ENCODE measurements at regions not wholly inside any gene's neighbourhood (a gene's known extent, or its start where the extent isn't known, plus 50 kb on each side); places are given as distances from the start of the nearest gene placed in this dataset.
"Not testable (repeated sequence)": the region's sequence is repeated elsewhere in the genome, so short reads cannot be mapped to it uniquely, and the experiment has no call there.

DNA sequence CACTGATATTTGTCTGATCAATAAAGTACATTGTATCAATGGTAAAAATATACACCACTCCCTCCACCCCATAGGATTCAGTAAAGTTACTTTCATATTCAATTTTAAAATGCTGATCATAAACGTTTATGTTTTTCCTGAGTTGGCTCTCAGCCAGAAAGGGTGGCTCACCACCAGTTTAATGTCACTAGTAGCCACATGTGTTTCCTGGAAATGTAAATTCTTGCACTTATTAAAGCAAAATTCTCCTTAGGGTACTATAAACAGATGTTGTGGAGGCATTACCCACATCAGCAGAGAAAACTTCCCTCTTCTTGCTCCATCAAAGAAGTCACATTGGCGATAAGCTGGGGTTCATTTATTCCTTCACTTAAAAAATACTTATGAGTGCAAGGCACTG, 210.3 kb downstream of the SREK1 start:
- FAIRE-seq, result no peak

DNA sequence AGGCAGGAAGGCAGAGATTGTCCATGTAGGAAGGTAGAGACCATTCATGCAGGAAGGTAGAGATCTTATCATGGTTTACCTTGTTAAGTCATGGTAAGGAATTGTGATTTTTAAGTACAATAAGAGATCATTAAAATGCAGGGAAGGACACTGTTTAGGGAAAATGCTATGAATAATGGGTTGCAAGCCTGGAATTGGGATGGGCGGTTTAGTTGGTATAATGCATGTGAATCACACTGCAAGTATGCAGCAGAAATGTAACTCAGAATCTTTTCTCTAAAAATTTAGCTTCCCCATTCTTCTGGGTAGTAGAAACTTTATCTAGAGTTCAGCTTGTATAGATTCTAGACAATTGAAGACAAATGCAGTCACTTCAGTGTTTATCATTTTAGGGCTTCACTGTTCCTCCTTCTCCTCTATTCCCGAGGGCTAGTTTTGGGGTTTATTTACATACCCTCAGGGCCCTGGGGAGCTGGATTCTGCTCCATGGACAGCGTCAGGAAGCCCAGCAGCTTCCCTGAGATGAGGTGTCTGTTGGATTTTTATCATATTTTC, 212.0 kb downstream of the SREK1 start:
- FAIRE-seq, result no peak

- no peak for FAIRE-seq
These were observed 214.6 kb downstream of the SREK1 start for GRCh38 chr5:66358741-66359140.

DNA sequence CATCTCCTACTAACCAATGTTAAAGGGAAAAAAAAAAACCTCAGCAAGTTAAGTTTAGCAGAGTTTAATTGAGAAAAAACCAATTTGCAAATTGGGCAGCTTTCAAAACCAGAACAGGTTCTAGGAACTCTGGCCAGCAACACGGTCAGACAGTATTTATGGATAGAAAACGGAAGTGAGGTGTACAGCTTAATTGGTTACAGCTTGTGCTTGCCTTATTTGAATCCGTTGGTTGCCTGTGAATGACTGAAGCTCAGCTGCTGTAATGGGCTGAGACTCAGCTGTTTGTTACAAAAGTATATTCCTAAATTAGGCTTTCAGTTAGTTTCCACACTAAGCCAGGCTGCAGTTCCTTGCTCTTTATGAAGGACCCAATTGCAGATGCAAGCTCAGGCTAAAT, 217.0 kb downstream of the SREK1 start:
- no peak for FAIRE-seq

GRCh38 chr5:66362046-66362445, 217.9 kb downstream of the SREK1 start:
- no peak for FAIRE-seq

DNA sequence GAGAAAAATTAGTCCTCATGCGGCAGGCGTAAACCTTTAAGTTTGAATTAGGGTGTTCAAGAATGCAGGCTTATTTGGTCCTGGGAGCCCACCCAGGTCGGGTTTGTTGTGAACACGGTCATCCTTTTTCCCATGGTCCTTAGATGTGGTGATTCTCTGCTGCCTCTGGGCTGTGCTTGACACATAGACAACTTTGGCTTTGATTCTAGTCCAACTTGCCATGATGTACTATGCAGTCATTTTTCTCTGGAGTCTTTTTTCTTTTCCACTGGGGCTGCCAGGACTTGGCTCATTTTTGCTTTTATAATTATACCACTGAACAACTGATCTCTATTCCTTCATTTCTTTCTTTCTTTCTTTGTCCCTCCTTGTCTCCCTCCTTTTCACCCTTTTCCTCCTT, 218.6 kb downstream of the SREK1 start:
- no peak for FAIRE-seq

DNA sequence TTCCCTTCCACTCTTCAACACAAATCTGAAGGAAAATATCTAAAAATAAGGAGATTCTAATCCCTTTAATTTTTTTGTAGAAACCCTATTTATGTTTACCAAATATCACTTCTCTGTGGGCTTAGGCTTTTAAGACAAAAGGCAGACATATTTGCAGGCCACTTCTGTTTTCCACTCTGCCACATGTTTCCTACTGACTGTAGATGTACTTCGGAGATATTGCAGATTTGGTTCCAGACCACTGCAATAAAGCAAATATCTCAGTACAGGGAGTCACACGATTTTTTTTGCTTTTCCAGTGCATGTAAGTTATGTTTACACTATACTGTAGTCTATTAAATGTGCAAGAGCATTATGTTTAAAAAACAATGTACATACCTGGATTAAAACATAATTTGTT, 219.0 kb downstream of the SREK1 start:
- FAIRE-seq, result no peak

- no peak for FAIRE-seq
These were observed 220.1 kb downstream of the SREK1 start for GRCh38 chr5:66364186-66364585.

DNA sequence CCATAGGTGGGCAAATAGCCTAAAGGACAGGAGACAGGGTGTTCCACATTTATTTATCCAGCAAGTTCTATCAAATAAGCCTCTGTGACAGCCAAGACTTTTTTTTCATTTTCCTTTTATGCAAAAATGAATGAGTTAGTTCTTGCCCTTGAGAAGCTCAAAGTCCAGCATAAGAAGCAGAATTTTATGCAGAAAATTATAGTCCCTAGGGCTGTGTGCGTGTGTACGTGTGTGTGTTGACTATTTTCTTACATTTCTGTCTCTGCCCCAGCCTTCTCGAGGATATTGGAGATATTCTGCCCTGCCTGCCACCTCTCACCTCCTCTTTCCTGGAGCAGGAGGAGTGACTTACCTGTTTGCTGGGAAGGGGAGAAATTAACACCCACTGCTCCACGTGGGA, 221.9 kb downstream of the SREK1 start:
- no peak for FAIRE-seq

GRCh38 chr5:66367814-66368541, 223.9 kb downstream of the SREK1 start:
- no peak for FAIRE-seq

- FAIRE-seq, result no peak
These were observed 224.7 kb downstream of the SREK1 start for GRCh38 chr5:66368811-66369210.

- no peak for FAIRE-seq
These were observed 218.4 kb upstream of the MAST4 start for GRCh38 chr5:66377747-66378146.

DNA sequence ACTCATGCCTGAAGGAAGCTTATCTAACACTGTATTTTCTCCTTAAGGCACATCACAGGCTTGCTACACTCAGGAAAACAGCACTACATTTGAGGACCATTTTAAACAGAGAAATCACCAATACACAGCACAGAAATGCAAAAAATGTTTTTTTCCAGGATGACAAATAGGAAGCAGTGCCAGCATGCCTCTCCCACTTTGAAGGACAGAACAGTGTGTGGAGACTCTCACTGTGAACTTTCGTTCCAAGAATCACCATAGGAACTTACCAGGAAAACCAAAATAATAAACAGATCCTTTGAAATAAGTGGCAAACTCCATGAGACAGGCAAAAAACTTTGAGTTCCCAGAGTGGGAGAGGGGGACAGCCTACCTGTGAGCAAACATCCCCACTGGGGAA, 217.8 kb upstream of the MAST4 start:
- FAIRE-seq, result no peak

GRCh38 chr5:66382152-66382551, 214.0 kb upstream of the MAST4 start:
- FAIRE-seq, result no peak

DNA sequence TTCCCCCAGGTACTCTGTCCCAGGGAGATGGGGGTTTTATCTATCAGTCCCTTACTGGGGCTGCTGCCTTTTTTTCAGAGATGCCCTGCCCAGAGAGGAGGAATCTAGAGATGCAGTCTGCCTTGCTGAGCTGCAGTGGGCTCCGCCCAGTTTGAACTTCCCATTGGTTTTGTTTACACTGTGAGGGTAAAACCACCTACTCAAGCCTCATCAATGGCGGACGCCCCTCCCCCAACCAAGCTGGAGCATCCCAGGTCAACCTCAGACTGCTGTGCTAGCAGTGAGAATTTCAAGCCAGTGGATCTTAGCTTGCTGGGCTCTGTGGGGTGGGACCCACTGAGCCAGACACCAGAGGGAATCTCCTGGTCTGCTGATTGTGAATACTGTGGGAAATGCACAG, 191.0 kb upstream of the MAST4 start:
- not testable (repeated sequence) for FAIRE-seq

- no peak for FAIRE-seq
These were observed 189.3 kb upstream of the MAST4 start for GRCh38 chr5:66406761-66407336.

DNA sequence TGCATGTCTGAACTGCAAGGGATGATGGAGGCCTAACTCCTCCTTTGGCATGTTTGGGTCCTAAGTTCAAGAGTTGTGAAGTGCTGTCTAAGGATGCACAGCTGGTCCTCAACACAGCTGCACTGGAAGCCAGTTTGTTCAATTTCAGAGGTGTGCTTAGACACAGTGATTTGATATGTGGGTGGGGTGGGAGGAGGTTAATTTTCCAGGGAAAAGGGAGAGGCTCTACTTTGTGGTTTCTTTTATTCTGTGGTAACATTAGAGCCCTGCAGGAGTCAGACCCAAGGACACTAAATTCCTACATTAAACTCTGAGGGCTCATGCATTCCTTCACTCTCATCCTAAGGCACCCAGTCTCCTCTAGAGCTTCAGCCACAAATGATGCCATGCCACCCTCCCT, 188.4 kb upstream of the MAST4 start:
- no peak for FAIRE-seq

GRCh38 chr5:66408576-66408975, 187.6 kb upstream of the MAST4 start:
- no peak for FAIRE-seq

- no peak for FAIRE-seq
These were observed 186.1 kb upstream of the MAST4 start for GRCh38 chr5:66410122-66410521.

DNA sequence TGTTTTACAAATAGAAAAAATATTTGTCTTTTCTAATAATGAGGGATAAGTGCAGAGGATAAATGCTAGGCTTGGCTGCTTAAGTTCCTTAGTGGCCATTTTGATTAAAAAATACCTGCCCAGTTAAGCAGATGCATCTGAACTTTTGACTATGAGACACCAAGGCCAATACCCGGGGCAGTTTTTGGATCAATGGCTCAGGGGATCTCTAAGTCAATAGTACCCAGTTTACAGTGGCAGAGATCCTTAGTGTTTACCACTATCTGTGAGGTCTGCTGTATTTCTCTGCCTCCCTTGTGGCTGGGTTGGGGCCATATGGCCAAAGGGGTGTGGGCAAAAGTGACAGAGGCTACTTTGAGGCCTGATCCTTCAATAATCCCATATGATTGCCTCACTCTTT, 184.5 kb upstream of the MAST4 start:
- FAIRE-seq, result no peak

- no peak for FAIRE-seq
These were observed 182.3 kb upstream of the MAST4 start for GRCh38 chr5:66413931-66414330.

DNA sequence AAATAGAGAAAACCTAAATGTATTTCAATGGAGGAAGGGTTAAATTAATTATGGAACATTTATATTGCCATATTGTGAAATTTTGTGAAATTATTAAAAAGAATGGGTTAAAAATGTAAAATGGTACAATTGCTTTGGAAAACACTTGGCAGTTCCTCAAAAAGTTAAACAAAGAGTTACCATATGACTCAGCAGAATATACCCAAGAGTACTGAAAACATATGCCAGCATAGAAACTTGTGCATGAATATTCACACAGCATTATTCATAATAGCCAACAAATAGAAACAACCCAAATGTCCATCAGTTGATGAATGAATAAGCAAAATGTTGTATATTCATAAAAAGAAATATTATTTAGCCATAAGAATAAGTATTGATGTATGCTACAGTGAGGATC, 181.0 kb upstream of the MAST4 start:
- FAIRE-seq, result no peak

DNA sequence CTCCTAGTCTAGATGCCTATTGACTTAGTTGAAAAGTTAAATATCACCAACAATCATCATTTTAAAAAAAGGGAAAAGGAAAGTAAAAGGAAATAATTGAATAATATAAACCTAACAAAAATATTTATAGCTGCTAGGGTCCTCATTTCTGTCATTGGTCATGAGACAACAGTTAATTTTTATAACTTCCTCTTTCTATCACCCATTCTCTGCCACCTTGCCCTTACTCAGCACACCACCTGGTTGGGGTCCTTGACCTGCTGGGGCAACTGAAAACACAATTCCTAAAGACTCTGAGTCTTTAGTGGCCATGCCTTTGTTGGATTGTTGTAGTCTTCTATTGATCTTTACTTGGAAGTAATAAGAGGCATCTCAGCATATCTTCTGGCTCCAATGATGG, 179.5 kb upstream of the MAST4 start:
- no peak for FAIRE-seq

DNA sequence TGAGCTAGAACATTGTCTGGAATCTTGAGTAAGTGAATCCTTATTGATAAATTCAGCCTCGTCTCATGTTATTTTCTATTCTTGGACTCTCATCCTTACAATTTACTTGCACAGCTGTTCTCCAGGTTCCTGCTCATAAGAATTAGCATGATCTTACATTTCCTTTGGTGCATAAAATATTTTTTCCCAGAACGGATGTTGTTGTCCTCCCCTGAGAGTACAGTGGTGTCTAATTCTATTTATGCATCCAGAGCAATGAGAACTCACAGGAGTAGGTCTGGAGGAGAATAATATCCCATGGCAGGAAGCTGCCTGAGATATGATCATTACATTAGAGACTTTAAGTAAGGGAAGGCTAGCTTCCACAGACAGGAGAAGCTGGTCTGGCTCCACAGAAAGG, 178.4 kb upstream of the MAST4 start:
- FAIRE-seq, result no peak

GRCh38 chr5:66423484-66423883, 172.7 kb upstream of the MAST4 start:
- FAIRE-seq, result no peak

All from TTC549 (cell line).